ENCODE measurements at regions not wholly inside any gene's neighbourhood (a gene's known extent, or its start where the extent isn't known, plus 50 kb on each side); places are given as distances from the start of the nearest gene placed in this dataset.

DNA sequence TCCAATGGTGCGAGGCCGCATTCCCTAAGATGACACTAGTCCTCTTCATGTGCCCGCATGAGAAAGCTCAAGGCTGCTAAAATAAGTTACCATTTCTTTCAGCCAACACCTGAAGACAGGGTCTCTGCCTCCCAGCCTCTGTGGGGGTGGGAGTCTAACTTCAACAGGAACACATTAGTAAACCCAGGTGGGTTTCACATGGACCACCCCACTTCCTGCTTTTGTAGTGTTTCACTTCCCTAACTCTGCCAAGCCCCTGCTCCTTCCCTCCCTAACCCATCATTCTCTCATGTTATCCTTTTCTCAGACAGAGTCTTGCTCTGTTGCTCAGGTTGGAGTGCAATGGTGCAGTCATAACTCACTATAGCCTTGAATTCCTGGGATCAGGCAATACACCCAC lies 783.6 kb downstream of the UQCRFS1 start:
- intact Hi-C loops (cut with DNase I) = no loop called here
- no peak overlapping the region for H3K4me3 ChIP-seq
- H3K4me1 ChIP-seq = no peaks in the 10 kb centered on the region
- TF ChIP-seq, protein P1, sequence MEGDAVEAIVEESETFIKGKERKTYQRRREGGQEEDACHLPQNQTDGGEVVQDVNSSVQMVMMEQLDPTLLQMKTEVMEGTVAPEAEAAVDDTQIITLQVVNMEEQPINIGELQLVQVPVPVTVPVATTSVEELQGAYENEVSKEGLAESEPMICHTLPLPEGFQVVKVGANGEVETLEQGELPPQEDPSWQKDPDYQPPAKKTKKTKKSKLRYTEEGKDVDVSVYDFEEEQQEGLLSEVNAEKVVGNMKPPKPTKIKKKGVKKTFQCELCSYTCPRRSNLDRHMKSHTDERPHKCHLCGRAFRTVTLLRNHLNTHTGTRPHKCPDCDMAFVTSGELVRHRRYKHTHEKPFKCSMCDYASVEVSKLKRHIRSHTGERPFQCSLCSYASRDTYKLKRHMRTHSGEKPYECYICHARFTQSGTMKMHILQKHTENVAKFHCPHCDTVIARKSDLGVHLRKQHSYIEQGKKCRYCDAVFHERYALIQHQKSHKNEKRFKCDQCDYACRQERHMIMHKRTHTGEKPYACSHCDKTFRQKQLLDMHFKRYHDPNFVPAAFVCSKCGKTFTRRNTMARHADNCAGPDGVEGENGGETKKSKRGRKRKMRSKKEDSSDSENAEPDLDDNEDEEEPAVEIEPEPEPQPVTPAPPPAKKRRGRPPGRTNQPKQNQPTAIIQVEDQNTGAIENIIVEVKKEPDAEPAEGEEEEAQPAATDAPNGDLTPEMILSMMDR (IDR thresholded peaks at IDR 0.05) = no peak
- TF ChIP-seq EP300 (IDR thresholded peaks at IDR 0.05) = no peak
- TF ChIP-seq POLR2AphosphoS5 (IDR thresholded peaks at IDR 0.05) = no peak
- no peak overlapping the region for H3K27ac ChIP-seq
- H3K27me3 ChIP-seq = peaks cover 0 to 8% (median 4%) of the 10 kb centered on the region in 3 donors
- DNase-seq = no peak
- 88 to 97% methylated on average over 3 of the region's 3 CpGs for WGBS, 2 donors
- H3K36me3 ChIP-seq = no peaks in the 10 kb centered on the region
- no peaks in the 10 kb centered on the region for H3K9me3 ChIP-seq

DNA sequence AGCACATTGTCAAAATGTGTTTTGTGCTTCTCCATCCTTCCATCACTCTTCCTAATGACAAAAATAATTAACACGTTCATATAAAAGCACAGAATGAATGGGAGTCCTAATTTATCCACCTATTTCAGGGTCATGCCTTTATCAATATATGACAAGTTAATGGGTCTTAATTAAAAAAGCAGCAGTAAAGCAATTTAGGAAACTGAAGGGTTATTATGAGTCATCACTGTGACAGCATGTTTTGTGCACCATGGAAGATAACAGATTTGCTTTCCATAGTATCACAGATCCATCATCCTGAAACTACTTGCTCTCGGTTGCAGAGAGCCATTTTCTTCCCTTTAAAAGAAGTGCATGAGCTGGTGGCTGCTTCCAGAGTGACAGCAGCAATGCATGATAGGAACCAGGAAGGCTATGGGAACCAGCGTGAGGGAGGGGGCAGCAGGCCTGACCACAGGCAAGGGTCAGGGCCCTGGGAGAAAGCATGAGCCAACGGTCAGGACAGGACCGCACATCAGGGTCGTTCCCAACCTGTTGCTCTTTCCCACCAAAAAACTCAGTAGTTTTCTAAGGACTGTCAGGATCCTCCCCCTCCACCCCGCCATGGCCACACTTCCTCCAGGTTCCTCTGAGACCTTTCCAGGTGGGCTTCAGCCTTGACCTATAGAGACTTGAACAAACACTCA lies 784.1 kb downstream of the UQCRFS1 start:
- H3K4me1 ChIP-seq = no peaks in the 10 kb centered on the region
- H3K27ac ChIP-seq = no peak overlapping the region
- 87 to 92% methylated on average over 7 of the region's 7 CpGs for WGBS, 2 donors
- H3K27me3 ChIP-seq = peaks cover 0 to 8% (median 4%) of the 10 kb centered on the region in 3 donors
- no peaks in the 10 kb centered on the region for H3K36me3 ChIP-seq
- H3K9me3 ChIP-seq = no peaks in the 10 kb centered on the region
- DNase-seq = no peak
- TF ChIP-seq, protein P1 (IDR thresholded peaks at IDR 0.05) = no peak
- TF ChIP-seq POLR2A (IDR thresholded peaks at IDR 0.05) (no peak), POLR2AphosphoS5 (IDR thresholded peaks at IDR 0.05) (no peak), EP300 (IDR thresholded peaks at IDR 0.05) (no peak)
- intact Hi-C loops (cut with DNase I) = no loop called here
- no peak overlapping the region for H3K4me3 ChIP-seq

DNA sequence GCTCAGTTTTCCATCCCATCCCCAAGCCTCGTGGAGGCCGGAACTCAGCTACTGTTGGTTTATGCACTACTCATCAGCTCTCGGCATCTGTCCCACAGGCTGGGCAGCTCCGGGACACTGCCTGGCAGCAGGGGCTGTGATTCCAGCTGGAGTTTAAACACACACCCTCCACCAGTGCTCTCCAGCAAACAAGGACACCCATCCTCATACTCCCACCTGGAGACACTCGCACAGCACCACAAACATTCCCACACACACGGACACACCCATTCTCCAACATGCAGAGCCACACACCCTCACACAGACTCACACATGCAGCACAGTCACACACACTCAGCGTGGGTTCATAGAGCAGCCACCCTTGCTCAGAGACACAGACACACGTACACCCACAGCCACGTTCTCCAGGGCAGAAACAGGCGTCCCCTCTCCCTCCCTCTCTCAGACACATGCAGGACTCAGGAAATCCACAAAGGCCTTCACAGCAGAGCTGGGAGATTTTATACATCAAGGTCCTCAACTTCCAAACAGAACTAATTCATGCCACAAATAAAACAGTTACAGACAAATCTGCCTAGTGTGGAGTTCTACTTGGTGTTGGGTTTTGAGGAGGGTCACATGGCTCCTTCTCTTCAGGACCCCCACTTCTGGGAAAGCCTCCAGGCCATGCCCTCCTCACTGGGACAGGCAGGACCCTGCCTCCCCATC lies 785.4 kb downstream of the UQCRFS1 start:
- Histone ChIP-seq H3K4me1 (no peaks in the 10 kb centered on the region), H3K27ac (no peak overlapping the region), H3K36me3 (no peaks in the 10 kb centered on the region), H3K27me3 (peaks cover 0 to 14% (median 4%) of the 10 kb centered on the region in 3 donors), H3K9me3 (no peaks in the 10 kb centered on the region), H3K4me3 (no peak overlapping the region)
- intact Hi-C loops (cut with DNase I) = no loop called here
- TF ChIP-seq, protein P1 (IDR thresholded peaks at IDR 0.05) = no peak
- no peak for TF ChIP-seq EP300 (IDR thresholded peaks at IDR 0.05)
- TF ChIP-seq POLR2AphosphoS5 (IDR thresholded peaks at IDR 0.05) = no peak
- no peak for TF ChIP-seq POLR2A (IDR thresholded peaks at IDR 0.05)
- no peak for DNase-seq
- 83% methylated on average over 10 of the region's 10 CpGs for WGBS, 2 donors

DNA sequence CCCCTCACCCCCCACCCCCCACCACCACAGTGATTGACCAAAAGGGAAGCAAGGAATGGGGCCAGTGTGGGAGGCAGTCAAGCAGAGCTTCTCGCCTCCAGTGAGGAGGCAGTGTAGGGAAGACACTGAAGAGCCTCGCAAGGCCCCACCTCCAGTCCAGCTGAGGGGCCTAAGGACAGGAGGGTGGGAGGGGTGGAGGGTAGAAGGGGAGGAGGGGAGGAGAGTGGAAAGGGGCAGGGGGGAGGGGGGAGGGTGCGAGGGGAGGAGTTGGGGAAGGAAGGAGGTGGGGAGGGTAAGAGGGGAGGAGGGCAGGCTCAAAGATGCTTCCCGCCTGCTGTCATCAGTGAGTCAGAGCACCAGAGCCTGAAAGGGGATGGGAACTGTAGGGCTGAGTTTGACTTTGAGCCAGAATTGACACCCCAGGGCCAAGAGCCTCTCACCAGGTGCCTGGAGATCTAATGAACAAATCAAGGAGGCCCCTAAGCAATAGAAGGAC lies 786.2 kb downstream of the UQCRFS1 start:
- Histone ChIP-seq H3K4me1 (no peaks in the 10 kb centered on the region), H3K4me3 (no peak overlapping the region), H3K9me3 (no peaks in the 10 kb centered on the region), H3K36me3 (no peaks in the 10 kb centered on the region), H3K27ac (no peak overlapping the region), H3K27me3 (peaks cover 0 to 17% (median 4%) of the 10 kb centered on the region in 3 donors)
- no peak for DNase-seq
- TF ChIP-seq, protein P1 (IDR thresholded peaks at IDR 0.05) = no peak
- TF ChIP-seq POLR2AphosphoS5 (IDR thresholded peaks at IDR 0.05) = no peak
- no peak for TF ChIP-seq EP300 (IDR thresholded peaks at IDR 0.05)
- no peak for TF ChIP-seq POLR2A (IDR thresholded peaks at IDR 0.05)
- intact Hi-C loops (cut with DNase I) = no loop called here
- 72 to 80% methylated on average over 4 of the region's 4 CpGs for WGBS, 2 donors

All from sigmoid colon (tissue), 6 donors.